ENCODE measurements at regions not wholly inside any gene's neighbourhood (a gene's known extent, or its start where the extent isn't known, plus 50 kb on each side); places are given as distances from the start of the nearest gene placed in this dataset.

GRCh38 chr9:107721705-107722245, 232.2 kb upstream of the KLF4 start:
- no peak overlapping the region for H3K27ac Mint-ChIP-seq (ENCODE audit: unreplicated experiment)

DNA sequence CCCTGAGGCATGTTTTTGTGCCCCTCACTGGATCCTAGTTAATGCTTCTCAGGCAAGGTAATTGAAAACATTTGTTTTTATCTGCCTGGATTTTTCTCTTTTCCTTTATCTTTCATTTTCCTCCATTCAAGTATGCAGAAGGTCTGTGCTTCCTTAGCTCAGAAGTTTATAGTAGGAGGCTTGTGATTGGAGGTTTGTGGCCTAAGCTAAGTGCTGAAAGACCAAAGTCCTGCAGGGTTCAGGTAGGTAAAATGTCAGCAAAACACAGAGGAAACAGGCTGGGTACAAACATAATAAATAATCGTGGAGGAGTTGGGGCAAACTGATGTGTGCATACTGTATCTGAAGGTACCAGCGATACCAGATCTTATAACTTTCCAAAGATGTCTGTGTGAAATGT, 230.9 kb upstream of the KLF4 start:
- Mint-ChIP-seq H3K4me1 (no peaks in the 10 kb centered on the region), H3K27ac (ENCODE audit: unreplicated experiment) (no peak overlapping the region), H3K36me3 (ENCODE audit: low read depth) (no peaks in the 10 kb centered on the region), H3K4me3 (no peak overlapping the region), H3K9me3 (peaks cover 3% of the 10 kb centered on the region), H3K27me3 (ENCODE audit: low read depth) (peaks cover 2% of the 10 kb centered on the region)
- no peak for DNase-seq (ENCODE audit: low read depth, low spot score)
- no peak for TF ChIP-seq CTCF (conservative IDR thresholded peaks at IDR 0.05)

More at GRCh38 chr9:107721705-107722245, 232.2 kb upstream of the KLF4 start:
- H3K4me1 Mint-ChIP-seq, result no peaks in the 10 kb centered on the region
- H3K27me3 Mint-ChIP-seq (ENCODE audit: low read depth), result peaks cover 2% of the 10 kb centered on the region
- no peaks in the 10 kb centered on the region for H3K36me3 Mint-ChIP-seq (ENCODE audit: low read depth)
- no peak for TF ChIP-seq CTCF (conservative IDR thresholded peaks at IDR 0.05)
- H3K9me3 Mint-ChIP-seq, result peaks cover 3% of the 10 kb centered on the region
- DNase-seq (ENCODE audit: low read depth, low spot score), result no peak
- H3K4me3 Mint-ChIP-seq, result no peak overlapping the region

DNA sequence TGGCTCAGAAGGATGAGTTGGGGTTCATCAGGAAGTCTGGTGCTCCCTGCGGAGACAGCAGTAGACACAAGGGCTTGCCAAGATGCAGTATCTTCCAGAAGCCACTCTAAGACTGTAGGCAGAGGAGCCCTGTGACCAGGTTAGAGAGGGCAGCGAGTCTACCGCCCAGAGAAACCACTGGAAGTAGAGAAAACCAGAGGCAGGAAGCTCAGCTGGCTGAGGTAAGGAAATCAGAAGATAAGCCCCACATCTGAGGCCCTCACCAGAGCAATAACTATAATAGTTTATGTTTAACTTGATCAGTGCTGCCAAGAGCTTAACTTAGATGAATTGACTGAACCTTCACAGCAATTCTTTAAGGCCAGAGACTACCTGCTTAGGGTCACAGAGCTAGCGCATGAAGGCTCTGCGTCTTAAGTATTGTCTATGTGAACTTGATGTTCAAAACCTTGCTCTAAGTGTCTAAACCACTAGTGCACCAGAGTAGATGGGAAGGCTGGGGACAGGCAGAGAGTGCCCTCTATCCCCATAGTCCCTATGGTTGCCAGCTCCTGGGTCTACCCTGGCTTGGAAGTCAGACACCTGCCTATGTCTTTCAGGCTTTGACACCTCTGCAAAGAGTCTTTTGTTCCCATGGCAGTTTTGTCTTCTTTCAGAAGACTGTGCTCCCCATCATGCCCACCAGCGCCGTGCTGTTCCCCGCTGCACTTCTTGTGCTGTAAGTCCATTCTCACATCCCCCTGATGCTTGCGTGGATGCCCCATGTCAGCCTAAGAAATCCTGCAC, 228.2 kb upstream of the KLF4 start:
- H3K4me1 Mint-ChIP-seq, result no peaks in the 10 kb centered on the region
- no peak for DNase-seq (ENCODE audit: low read depth, low spot score)
- H3K4me3 Mint-ChIP-seq, result no peak overlapping the region
- TF ChIP-seq CTCF (conservative IDR thresholded peaks at IDR 0.05), result no peak
- H3K36me3 Mint-ChIP-seq (ENCODE audit: low read depth), result no peaks in the 10 kb centered on the region
- peaks cover 2% of the 10 kb centered on the region for H3K27me3 Mint-ChIP-seq (ENCODE audit: low read depth)
- H3K27ac Mint-ChIP-seq (ENCODE audit: unreplicated experiment), result no peak overlapping the region
- H3K9me3 Mint-ChIP-seq, result peaks cover 5% of the 10 kb centered on the region

- Mint-ChIP-seq H3K27ac (ENCODE audit: unreplicated experiment) (no peak overlapping the region), H3K4me3 (no peak overlapping the region)
- TF ChIP-seq CTCF (conservative IDR thresholded peaks at IDR 0.05), result no peak
These were observed 226.2 kb upstream of the KLF4 start for GRCh38 chr9:107715740-107716139.

DNA sequence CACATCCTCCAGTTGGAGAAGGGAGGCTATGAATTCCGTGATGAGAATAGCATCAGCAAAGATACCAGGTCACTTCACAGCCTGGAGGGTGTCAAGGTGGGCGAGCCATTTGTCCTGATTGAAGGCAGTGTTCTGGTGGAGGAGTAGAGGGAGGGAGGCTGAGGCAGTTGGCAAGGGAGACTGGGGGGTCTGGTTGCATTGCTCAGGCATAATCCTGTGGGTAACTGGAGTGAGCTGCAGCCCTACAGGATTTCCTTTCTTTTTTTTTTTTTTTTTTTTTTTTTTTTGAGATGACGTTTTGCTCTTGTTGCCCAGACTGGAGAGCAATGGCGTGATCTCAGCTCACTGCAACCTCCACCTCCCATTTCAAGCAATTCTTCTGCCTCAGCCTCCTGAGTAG, 223.9 kb upstream of the KLF4 start:
- DNase-seq (ENCODE audit: low read depth, low spot score), result no peak
- Mint-ChIP-seq H3K27ac (ENCODE audit: unreplicated experiment) (no peak overlapping the region), H3K27me3 (ENCODE audit: low read depth) (peaks cover 3% of the 10 kb centered on the region), H3K9me3 (peaks cover 2% of the 10 kb centered on the region), H3K4me1 (peaks cover 5% of the 10 kb centered on the region), H3K36me3 (ENCODE audit: low read depth) (no peaks in the 10 kb centered on the region), H3K4me3 (no peak overlapping the region)
- no peak for TF ChIP-seq CTCF (conservative IDR thresholded peaks at IDR 0.05)

More at GRCh38 chr9:107715740-107716139, 226.2 kb upstream of the KLF4 start:
- no peak for DNase-seq (ENCODE audit: low read depth, low spot score)
- Mint-ChIP-seq H3K27me3 (ENCODE audit: low read depth) (peaks cover 3% of the 10 kb centered on the region), H3K4me1 (peaks cover 5% of the 10 kb centered on the region), H3K9me3 (peaks cover 2% of the 10 kb centered on the region), H3K36me3 (ENCODE audit: low read depth) (no peaks in the 10 kb centered on the region)

Measured in neural crest cell (in vitro differentiated cells).